ENCODE measurements at regions not wholly inside any gene's neighbourhood (a gene's known extent, or its start where the extent isn't known, plus 50 kb on each side); places are given as distances from the start of the nearest gene placed in this dataset.

GRCh38 chr10:120641695-120642094, 184.7 kb downstream of the PLPP4 start:
- ATAC-seq = no peak

- no peak for ATAC-seq
Observed at GRCh38 chr10:120643351-120643750, 186.3 kb downstream of the PLPP4 start.

- no peak for ATAC-seq
Observed at GRCh38 chr10:120644556-120645410, 187.8 kb downstream of the PLPP4 start.

GRCh38 chr10:120646159-120646732, 189.2 kb downstream of the PLPP4 start:
- no peak for ATAC-seq

- ATAC-seq = no peak
Observed at GRCh38 chr10:120646738-120647456, 189.9 kb downstream of the PLPP4 start.

- no peak for ATAC-seq
Observed at GRCh38 chr10:120650705-120651399, 193.8 kb downstream of the PLPP4 start.

GRCh38 chr10:120656107-120656506, 195.1 kb upstream of the WDR11 start:
- no peak for ATAC-seq

- ATAC-seq = no peak
Observed at GRCh38 chr10:120657371-120657770, 193.8 kb upstream of the WDR11 start.

GRCh38 chr10:120658943-120659885, 191.9 kb upstream of the WDR11 start:
- no peak for ATAC-seq

GRCh38 chr10:120666308-120666707, 184.9 kb upstream of the WDR11 start:
- ATAC-seq = no peak

- no peak for ATAC-seq
Observed at GRCh38 chr10:120667276-120667675, 183.9 kb upstream of the WDR11 start.

- no peak for ATAC-seq
Observed at GRCh38 chr10:120671491-120671890, 179.7 kb upstream of the WDR11 start.

- no peak for ATAC-seq
Observed at GRCh38 chr10:120683454-120683853, 167.7 kb upstream of the WDR11 start.

GRCh38 chr10:120684226-120684625, 166.9 kb upstream of the WDR11 start:
- no peak for ATAC-seq

GRCh38 chr10:120685136-120685535, 166.0 kb upstream of the WDR11 start:
- no peak for ATAC-seq

GRCh38 chr10:120688928-120689327, 162.2 kb upstream of the WDR11 start:
- no peak for ATAC-seq

- no peak for ATAC-seq
Observed at GRCh38 chr10:120689777-120690529, 161.2 kb upstream of the WDR11 start.

GRCh38 chr10:120691625-120692024, 159.5 kb upstream of the WDR11 start:
- ATAC-seq = no peak

- ATAC-seq = no peak
Observed at GRCh38 chr10:120700426-120700825, 150.7 kb upstream of the WDR11 start.

- ATAC-seq = no peak
Observed at GRCh38 chr10:120701381-120701780, 149.8 kb upstream of the WDR11 start.

GRCh38 chr10:120702032-120702431, 149.1 kb upstream of the WDR11 start:
- no peak for ATAC-seq
